Inflammatory macrophage treated with lipopolysaccharide for 1 hour (primary cell): ENCODE measurements at regions not wholly inside any gene's neighbourhood (a gene's known extent, or its start where the extent isn't known, plus 50 kb on each side); places are given as distances from the start of the nearest gene placed in this dataset.
"Not testable (repeated sequence)": the region's sequence is repeated elsewhere in the genome, so short reads cannot be mapped to it uniquely, and the experiment has no call there.

Source experiments
- DNase-seq, 2 donors: peaks; one replicate each; pipeline ENCODE4 v3.0.0-alpha.2; 2020 to 2022

- DNase-seq: no peak
Observed at GRCh38 chr12:19999805-20000138, 368.6 kb upstream of the PDE3A start.

- DNase-seq: no peak
Observed at GRCh38 chr12:20000229-20000849, 368.0 kb upstream of the PDE3A start.

- DNase-seq: no peak
Observed at GRCh38 chr12:20003252-20003651, 365.1 kb upstream of the PDE3A start.

GRCh38 chr12:20004952-20005351 lies 363.4 kb upstream of the PDE3A start:
- no peak for DNase-seq

GRCh38 chr12:20006871-20007730 lies 361.2 kb upstream of the PDE3A start:
- DNase-seq: no peak

- not testable (repeated sequence) for DNase-seq
Observed at GRCh38 chr12:20009965-20010364, 358.4 kb upstream of the PDE3A start.

GRCh38 chr12:20011200-20011599 lies 357.1 kb upstream of the PDE3A start:
- DNase-seq: no peak

- DNase-seq: no peak
Observed at GRCh38 chr12:20017802-20018201, 350.5 kb upstream of the PDE3A start.

GRCh38 chr12:20018406-20018805 lies 349.9 kb upstream of the PDE3A start:
- no peak for DNase-seq

- peak in 1 of 2 donors; percentile 9 for DNase-seq
Observed at GRCh38 chr12:20024194-20024593, 344.1 kb upstream of the PDE3A start.

GRCh38 chr12:20028033-20028432 lies 340.3 kb upstream of the PDE3A start:
- peak; percentile 19 to 23 for DNase-seq

- no peak for DNase-seq
Observed at GRCh38 chr12:20030826-20031225, 337.5 kb upstream of the PDE3A start.

- no peak for DNase-seq
Observed at GRCh38 chr12:20039562-20039961, 328.8 kb upstream of the PDE3A start.

- no peak for DNase-seq
Observed at GRCh38 chr12:20040184-20040583, 328.2 kb upstream of the PDE3A start.

- DNase-seq: no peak
Observed at GRCh38 chr12:20040831-20041230, 327.5 kb upstream of the PDE3A start.

GRCh38 chr12:20044351-20044750 lies 324.0 kb upstream of the PDE3A start:
- no peak for DNase-seq

- DNase-seq: no peak
Observed at GRCh38 chr12:20044846-20045245, 323.5 kb upstream of the PDE3A start.

- DNase-seq: no peak
Observed at GRCh38 chr12:20047901-20048300, 320.4 kb upstream of the PDE3A start.

- no peak for DNase-seq
Observed at GRCh38 chr12:20050221-20050620, 318.1 kb upstream of the PDE3A start.

GRCh38 chr12:20053782-20054181 lies 314.6 kb upstream of the PDE3A start:
- no peak for DNase-seq

GRCh38 chr12:20055856-20056255 lies 312.5 kb upstream of the PDE3A start:
- no peak for DNase-seq

- no peak for DNase-seq
Observed at GRCh38 chr12:20057398-20057797, 310.9 kb upstream of the PDE3A start.

GRCh38 chr12:20063116-20063515 lies 305.2 kb upstream of the PDE3A start:
- no peak for DNase-seq

GRCh38 chr12:20077618-20078017 lies 290.7 kb upstream of the PDE3A start:
- no peak for DNase-seq

GRCh38 chr12:20089077-20089476 lies 279.3 kb upstream of the PDE3A start:
- no peak for DNase-seq
